ENCODE measurements at regions not wholly inside any gene's neighbourhood (a gene's known extent, or its start where the extent isn't known, plus 50 kb on each side); places are given as distances from the start of the nearest gene placed in this dataset.

DNA sequence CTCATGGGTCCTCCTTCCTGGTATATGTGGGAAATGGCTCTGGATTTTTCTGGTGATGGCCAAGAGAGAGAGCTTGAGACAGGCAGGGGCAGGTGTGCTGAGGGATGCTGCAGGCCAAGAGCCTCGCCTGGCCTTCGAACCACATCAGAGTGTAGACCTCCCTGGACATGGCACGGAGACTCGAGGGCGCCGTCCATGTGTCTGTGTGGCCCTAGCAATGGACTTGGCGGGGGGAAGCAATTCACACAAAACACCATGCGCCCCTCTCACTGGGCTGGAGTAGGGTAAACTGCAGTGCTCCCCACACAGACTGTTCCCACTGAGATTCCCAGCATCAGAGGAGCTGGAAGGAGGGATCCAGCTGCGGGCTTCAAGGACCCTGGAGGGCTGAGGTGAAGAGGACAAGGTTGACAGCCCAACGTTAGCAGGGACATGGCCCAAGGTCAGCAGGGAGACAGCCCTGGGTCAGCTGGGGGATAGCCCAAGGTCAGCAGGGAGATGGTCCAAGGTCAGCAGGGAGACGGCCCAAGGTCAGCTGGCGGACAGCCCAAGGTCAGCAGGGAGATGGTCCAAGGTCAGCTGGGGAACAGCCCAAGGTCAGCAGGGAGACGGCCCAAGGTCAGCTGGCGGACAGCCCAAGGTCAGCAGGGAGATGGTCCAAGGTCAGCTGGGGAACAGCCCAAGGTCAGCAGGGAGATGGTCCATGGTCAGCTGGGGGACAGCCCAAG, 75.4 kb upstream of the HDAC4 start:
- Histone ChIP-seq H3K9me3 (replicated peaks in 1 of 2; ENCODE audit: control insufficient read depth in 1 of 2, insufficient read depth in 1 of 2, low read length in 2 of 2) (no peaks in the 10 kb centered on the region), H3K9ac (ENCODE audit: insufficient read depth, low read length, poor library complexity, severe bottlenecking) (no peak overlapping the region), H3K4me2 (replicated peaks; ENCODE audit: extremely low read depth, low read length, poor library complexity, severe bottlenecking) (no peak overlapping the region), H2AFZ (ENCODE audit: insufficient read depth, low read depth, low read length, poor library complexity, severe bottlenecking) (no peak overlapping the region), H3K4me3 (replicated peaks in 1 of 3; ENCODE audit: low read depth in 2 of 3, low read length in 3 of 3) (no peak overlapping the region), H3K27me3 (ENCODE audit: control insufficient read depth in 2 of 2, insufficient read depth in 2 of 2, low read length in 2 of 2) (peaks cover 0 to 2% of the 10 kb centered on the region in 2 donors), H3K27ac (ENCODE audit: low read depth in 1 of 2, low read length in 2 of 2) (no peak overlapping the region), H3K79me2 (ENCODE audit: insufficient read depth, low read length) (no peaks in the 10 kb centered on the region), H4K20me1 (ENCODE audit: insufficient read depth, low read length) (no peaks in the 10 kb centered on the region), H3K36me3 (replicated peaks in 1 of 2; ENCODE audit: control insufficient read depth in 1 of 2, insufficient read depth in 2 of 2, low read length in 2 of 2) (no peaks in the 10 kb centered on the region), H3K4me1 (ENCODE audit: control insufficient read depth in 1 of 2, insufficient read depth in 2 of 2, low read length in 2 of 2) (no peaks in the 10 kb centered on the region)
- Mint-ChIP-seq H3K4me3 (peak overlapping the region in 1 of 2 donors; percentile 30), H3K9me3 (peaks cover 0 to 4% (median 3%) of the 10 kb centered on the region in 7 donors), H3K27me3 (ENCODE audit: low read depth in 3 of 3) (peaks cover 11 to 23% (median 15%) of the 10 kb centered on the region in 3 donors), H3K36me3 (no peaks in the 10 kb centered on the region), H3K27ac (peak overlapping the region in 2 of 7 donors; percentile 18 to 49), H3K4me1 (no peaks in the 10 kb centered on the region)
- TF ChIP-seq, protein P1, sequence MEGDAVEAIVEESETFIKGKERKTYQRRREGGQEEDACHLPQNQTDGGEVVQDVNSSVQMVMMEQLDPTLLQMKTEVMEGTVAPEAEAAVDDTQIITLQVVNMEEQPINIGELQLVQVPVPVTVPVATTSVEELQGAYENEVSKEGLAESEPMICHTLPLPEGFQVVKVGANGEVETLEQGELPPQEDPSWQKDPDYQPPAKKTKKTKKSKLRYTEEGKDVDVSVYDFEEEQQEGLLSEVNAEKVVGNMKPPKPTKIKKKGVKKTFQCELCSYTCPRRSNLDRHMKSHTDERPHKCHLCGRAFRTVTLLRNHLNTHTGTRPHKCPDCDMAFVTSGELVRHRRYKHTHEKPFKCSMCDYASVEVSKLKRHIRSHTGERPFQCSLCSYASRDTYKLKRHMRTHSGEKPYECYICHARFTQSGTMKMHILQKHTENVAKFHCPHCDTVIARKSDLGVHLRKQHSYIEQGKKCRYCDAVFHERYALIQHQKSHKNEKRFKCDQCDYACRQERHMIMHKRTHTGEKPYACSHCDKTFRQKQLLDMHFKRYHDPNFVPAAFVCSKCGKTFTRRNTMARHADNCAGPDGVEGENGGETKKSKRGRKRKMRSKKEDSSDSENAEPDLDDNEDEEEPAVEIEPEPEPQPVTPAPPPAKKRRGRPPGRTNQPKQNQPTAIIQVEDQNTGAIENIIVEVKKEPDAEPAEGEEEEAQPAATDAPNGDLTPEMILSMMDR (IDR thresholded peaks at IDR 0.05) = no peak
- WGBS (ENCODE audit: insufficient coverage) = 96% methylated on average over 6 of the region's 14 CpGs
- DNase-seq = no peak
- intact Hi-C loops (cut with micrococcal nuclease) = loop anchor here in 1 of 2 donors (10.0 kb wide), 1 partner anchor 61 kb away; no protein-coding TSS in a partner anchor

GRCh38 chr2:239475161-239476028, 74.6 kb upstream of the HDAC4 start:
- WGBS (ENCODE audit: insufficient coverage) = 98% methylated on average over 7 of the region's 13 CpGs
- H2AFZ ChIP-seq (ENCODE audit: insufficient read depth, low read depth, low read length, poor library complexity, severe bottlenecking) = no peak overlapping the region
- TF ChIP-seq, protein P1 (IDR thresholded peaks at IDR 0.05) = no peak

More at GRCh38 chr2:239475161-239476028, 74.6 kb upstream of the HDAC4 start:
- Histone ChIP-seq H3K4me3 (replicated peaks in 1 of 3; ENCODE audit: low read depth in 2 of 3, low read length in 3 of 3) (no peak overlapping the region), H3K36me3 (replicated peaks in 1 of 2; ENCODE audit: control insufficient read depth in 1 of 2, insufficient read depth in 2 of 2, low read length in 2 of 2) (no peaks in the 10 kb centered on the region), H3K27ac (ENCODE audit: low read depth in 1 of 2, low read length in 2 of 2) (no peak overlapping the region), H3K79me2 (ENCODE audit: insufficient read depth, low read length) (no peaks in the 10 kb centered on the region), H4K20me1 (ENCODE audit: insufficient read depth, low read length) (no peaks in the 10 kb centered on the region), H3K9ac (ENCODE audit: insufficient read depth, low read length, poor library complexity, severe bottlenecking) (no peak overlapping the region), H3K4me2 (replicated peaks; ENCODE audit: extremely low read depth, low read length, poor library complexity, severe bottlenecking) (no peak overlapping the region), H3K9me3 (replicated peaks in 1 of 2; ENCODE audit: control insufficient read depth in 1 of 2, insufficient read depth in 1 of 2, low read length in 2 of 2) (no peaks in the 10 kb centered on the region), H3K27me3 (ENCODE audit: control insufficient read depth in 2 of 2, insufficient read depth in 2 of 2, low read length in 2 of 2) (peaks cover 0 to 2% of the 10 kb centered on the region in 2 donors), H3K4me1 (ENCODE audit: control insufficient read depth in 1 of 2, insufficient read depth in 2 of 2, low read length in 2 of 2) (no peaks in the 10 kb centered on the region)
- Mint-ChIP-seq H3K9me3 (peaks cover 0 to 4% (median 3%) of the 10 kb centered on the region in 7 donors), H3K4me1 (no peaks in the 10 kb centered on the region), H3K36me3 (no peaks in the 10 kb centered on the region), H3K27me3 (ENCODE audit: low read depth in 3 of 3) (peaks cover 13 to 23% (median 13%) of the 10 kb centered on the region in 3 donors), H3K27ac (peak overlapping the region in 1 of 7 donors; percentile 18), H3K4me3 (no peak overlapping the region)
- DNase-seq = no peak
- intact Hi-C loops (cut with micrococcal nuclease) = loop anchor here in 1 of 2 donors (10.0 kb wide), 1 partner anchor 61 kb away; no protein-coding TSS in a partner anchor
